Endodermal cell (in vitro differentiated cells): ENCODE measurements at regions not wholly inside any gene's neighbourhood (a gene's known extent, or its start where the extent isn't known, plus 50 kb on each side); places are given as distances from the start of the nearest gene placed in this dataset.

Experiments
- DNase-seq: peaks from one replicate; pipeline ENCODE4 v3.0.0-alpha.2; 2017
- H3K27ac ChIP-seq: 2 replicates; pipeline ENCODE4 v1.5.1; 2013; ENCODE audit warnings: mild to moderate bottlenecking, low read depth, low read length, moderate library complexity
- H3K27me3 ChIP-seq: 2 replicates; pipeline ENCODE4 v1.6.1; 2013; ENCODE audit warnings: mild to moderate bottlenecking, low read length, moderate library complexity; ENCODE audit not compliant: insufficient read depth, control insufficient read depth, poor library complexity, severe bottlenecking
- H3K36me3 ChIP-seq: 2 replicates; pipeline ENCODE4 v1.7.0; 2013; ENCODE audit warnings: mild to moderate bottlenecking, low read length, moderate library complexity; ENCODE audit not compliant: control insufficient read depth, insufficient read depth
- H3K4me1 ChIP-seq: one replicate; pipeline ENCODE4 v1.7.0; 2013; ENCODE audit warnings: low read length; ENCODE audit not compliant: control insufficient read depth, insufficient read depth
- H3K4me3 ChIP-seq: 2 replicates; pipeline ENCODE4 v1.5.1; 2013; ENCODE audit warnings: mild to moderate bottlenecking, low read length, moderate library complexity
- H3K9ac ChIP-seq: 2 replicates; pipeline ENCODE4 v1.6.1; 2013; ENCODE audit warnings: mild to moderate bottlenecking, low read length, moderate library complexity; ENCODE audit not compliant: poor library complexity, severe bottlenecking; ENCODE audit errors: extremely low read depth
- H3K9me3 ChIP-seq: 2 replicates; pipeline ENCODE4 v1.6.1; 2013; ENCODE audit warnings: mild to moderate bottlenecking, low read length, moderate library complexity; ENCODE audit not compliant: control insufficient read depth
- H3K27ac Mint-ChIP-seq: 2 replicates; pipeline ENCODE4 v1.8.0; 2020; ENCODE audit warnings: mixed read lengths
- H3K27me3 Mint-ChIP-seq: 2 replicates; pipeline ENCODE4 v1.8.0; 2021; ENCODE audit warnings: mild to moderate bottlenecking, mixed read lengths; ENCODE audit not compliant: insufficient read depth
- H3K36me3 Mint-ChIP-seq: 2 replicates; pipeline ENCODE4 v1.8.0; 2020; ENCODE audit warnings: low read depth, mixed read lengths
- H3K4me1 Mint-ChIP-seq: 2 replicates; pipeline ENCODE4 v1.8.0; 2020; ENCODE audit warnings: mixed read lengths
- H3K4me3 Mint-ChIP-seq: 2 replicates; pipeline ENCODE4 v1.8.0; 2020; ENCODE audit warnings: mild to moderate bottlenecking, moderate library complexity, mixed read lengths
- H3K9me3 Mint-ChIP-seq: 2 replicates; pipeline ENCODE4 v1.8.0; 2020; ENCODE audit warnings: mild to moderate bottlenecking, mixed read lengths
- whole genome bisulfite sequencing, 2 experiments: methylation state at CpG; one replicate each; pipeline versions ENCODE4 v1.1.5 to v1.1.7; 2013; ENCODE audit warnings: missing lambda C conversion rate in 2 of 2, mixed read lengths in 1 of 2; ENCODE audit not compliant: insufficient coverage in 1 of 2, insufficient read length in 1 of 2; 5-methylcytosine and 5-hydroxymethylcytosine counted together
- TF ChIP-seq, protein P1 (sequence below): fragments of 200-600 bp; sonication (generic); conservative IDR thresholded peaks from 2 replicates; pipeline ENCODE4 v1.5.0; 2021; ENCODE audit warnings: antibody characterized with exemption, mild to moderate bottlenecking

DNA sequence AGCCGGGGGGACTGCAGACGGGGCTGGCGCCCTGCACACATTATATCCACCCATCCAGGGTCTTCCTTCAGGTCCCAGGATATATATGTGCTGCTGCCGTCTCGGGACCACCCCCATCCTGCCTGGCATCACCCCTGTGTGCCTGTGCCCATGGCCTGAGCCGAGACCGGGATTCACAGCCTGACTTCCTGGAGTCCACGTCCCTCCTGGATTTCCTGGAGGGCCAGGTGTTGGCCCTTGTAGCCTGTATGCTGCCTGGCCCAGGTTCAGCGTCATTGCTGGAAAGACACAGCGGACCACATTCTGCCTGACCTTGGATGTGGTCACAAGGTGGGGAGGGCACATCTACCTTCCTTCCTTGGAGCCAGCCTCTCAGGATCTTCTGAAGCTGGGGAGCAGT, 551.1 kb downstream of the BRD1 start:
- Mint-ChIP-seq H3K27ac (no peak overlapping the region), H3K36me3 (no peaks in the 10 kb centered on the region), H3K4me1 (no peaks in the 10 kb centered on the region), H3K9me3 (no peaks in the 10 kb centered on the region), H3K4me3 (no peak overlapping the region), H3K27me3 (peaks cover 4% of the 10 kb centered on the region)
- Histone ChIP-seq H3K27ac (no peak overlapping the region), H3K36me3 (no peaks in the 10 kb centered on the region), H3K4me3 (no peak overlapping the region), H3K9ac (no peak overlapping the region), H3K9me3 (no peaks in the 10 kb centered on the region), H3K4me1 (no peaks in the 10 kb centered on the region), H3K27me3 (no peaks in the 10 kb centered on the region)
- TF ChIP-seq, protein P1, sequence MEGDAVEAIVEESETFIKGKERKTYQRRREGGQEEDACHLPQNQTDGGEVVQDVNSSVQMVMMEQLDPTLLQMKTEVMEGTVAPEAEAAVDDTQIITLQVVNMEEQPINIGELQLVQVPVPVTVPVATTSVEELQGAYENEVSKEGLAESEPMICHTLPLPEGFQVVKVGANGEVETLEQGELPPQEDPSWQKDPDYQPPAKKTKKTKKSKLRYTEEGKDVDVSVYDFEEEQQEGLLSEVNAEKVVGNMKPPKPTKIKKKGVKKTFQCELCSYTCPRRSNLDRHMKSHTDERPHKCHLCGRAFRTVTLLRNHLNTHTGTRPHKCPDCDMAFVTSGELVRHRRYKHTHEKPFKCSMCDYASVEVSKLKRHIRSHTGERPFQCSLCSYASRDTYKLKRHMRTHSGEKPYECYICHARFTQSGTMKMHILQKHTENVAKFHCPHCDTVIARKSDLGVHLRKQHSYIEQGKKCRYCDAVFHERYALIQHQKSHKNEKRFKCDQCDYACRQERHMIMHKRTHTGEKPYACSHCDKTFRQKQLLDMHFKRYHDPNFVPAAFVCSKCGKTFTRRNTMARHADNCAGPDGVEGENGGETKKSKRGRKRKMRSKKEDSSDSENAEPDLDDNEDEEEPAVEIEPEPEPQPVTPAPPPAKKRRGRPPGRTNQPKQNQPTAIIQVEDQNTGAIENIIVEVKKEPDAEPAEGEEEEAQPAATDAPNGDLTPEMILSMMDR, result no peak
- WGBS, 2 experiments, result 93 to 100% methylated on average over 2 to 10 of the region's 10 CpGs
- DNase-seq, result no peak

DNA sequence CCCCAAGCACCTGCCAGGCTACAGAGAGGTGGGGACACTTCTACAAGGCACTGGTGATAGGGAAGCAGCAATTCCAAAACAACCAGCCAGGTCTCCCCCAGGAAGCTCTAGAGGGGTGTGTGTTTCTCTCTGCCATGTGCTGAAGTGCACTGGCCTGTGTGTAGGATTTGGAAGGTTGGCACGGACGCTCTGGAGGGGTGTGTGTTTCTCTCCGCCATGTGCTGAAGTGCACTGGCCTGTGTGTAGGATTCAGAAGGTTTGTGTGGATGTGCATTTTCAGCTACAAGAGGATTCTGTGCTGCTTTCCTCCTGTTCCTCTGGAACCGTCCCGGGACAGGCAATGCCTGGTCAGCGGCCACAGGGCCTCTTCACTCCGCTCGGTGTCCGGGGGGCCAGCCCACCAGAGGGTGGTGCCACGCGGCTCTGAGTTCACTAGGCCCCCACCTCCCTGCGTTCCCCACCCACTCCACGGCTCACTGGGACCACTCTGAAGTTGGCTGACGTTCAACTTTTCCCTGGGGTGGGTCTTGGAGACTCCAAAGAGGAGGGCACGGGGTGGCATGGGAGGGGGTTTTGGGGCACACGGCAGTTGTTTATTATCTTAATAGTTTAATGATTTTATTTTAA, 552.8 kb downstream of the BRD1 start:
- Mint-ChIP-seq H3K36me3 (peaks cover 1% of the 10 kb centered on the region), H3K4me1 (peaks cover 5% of the 10 kb centered on the region), H3K27me3 (peaks cover 16% of the 10 kb centered on the region), H3K4me3 (no peak overlapping the region), H3K9me3 (no peaks in the 10 kb centered on the region), H3K27ac (no peak overlapping the region)
- Histone ChIP-seq H3K9ac (no peak overlapping the region), H3K27ac (no peak overlapping the region), H3K36me3 (no peaks in the 10 kb centered on the region), H3K9me3 (no peaks in the 10 kb centered on the region), H3K4me3 (no peak overlapping the region), H3K27me3 (no peaks in the 10 kb centered on the region), H3K4me1 (no peaks in the 10 kb centered on the region)
- TF ChIP-seq, protein P1, result no peak
- DNase-seq, result no peak
- WGBS, 2 experiments, result 86% methylated on average over 14 of the region's 16 CpGs; no CpG with 5 or more reads in 1 of the 2 experiments

DNA sequence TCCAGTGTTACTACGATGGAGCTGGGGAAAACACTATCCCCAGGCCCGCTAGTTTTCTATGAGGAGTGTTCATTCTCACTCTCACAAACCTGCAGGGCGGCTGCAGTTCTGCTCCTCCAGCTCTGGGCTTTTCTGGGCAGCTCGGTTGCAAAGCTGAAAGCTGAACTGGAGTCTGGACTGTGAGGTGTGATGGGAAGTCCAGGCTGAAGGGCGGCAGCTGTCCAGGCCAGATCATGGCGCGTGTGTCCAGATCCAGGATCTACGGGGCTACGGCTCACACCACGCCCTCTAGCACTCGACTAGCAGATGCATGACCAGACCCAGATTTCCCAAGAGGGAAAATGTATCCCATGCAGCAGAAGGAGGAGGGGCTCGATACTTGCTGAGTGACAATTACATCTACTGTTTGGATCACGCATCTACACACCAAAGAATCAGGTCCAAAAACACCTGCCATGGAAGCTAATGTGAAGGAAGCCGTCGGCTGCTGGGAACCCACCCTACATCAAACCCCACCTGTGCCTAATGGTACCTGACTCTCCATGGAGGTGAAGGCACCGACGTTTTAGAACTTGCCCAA, 555.0 kb downstream of the BRD1 start:
- WGBS, 2 experiments, result 93 to 100% methylated on average over 4 to 16 of the region's 17 CpGs
- Mint-ChIP-seq H3K4me3 (no peak overlapping the region), H3K27me3 (peaks cover 16% of the 10 kb centered on the region)

More for the DNA sequence above, 555.0 kb downstream of the BRD1 start:
- H3K9me3 Mint-ChIP-seq, result no peaks in the 10 kb centered on the region
- Histone ChIP-seq H3K4me1 (no peaks in the 10 kb centered on the region), H3K4me3 (no peak overlapping the region), H3K27me3 (no peaks in the 10 kb centered on the region), H3K27ac (no peak overlapping the region), H3K9me3 (no peaks in the 10 kb centered on the region), H3K9ac (no peak overlapping the region), H3K36me3 (no peaks in the 10 kb centered on the region)
- no peak overlapping the region for H3K27ac Mint-ChIP-seq
- peaks cover 23% of the 10 kb centered on the region for H3K4me1 Mint-ChIP-seq
- TF ChIP-seq, protein P1, result no peak
- peak; percentile 28 for DNase-seq
- peaks cover 1% of the 10 kb centered on the region for H3K36me3 Mint-ChIP-seq
